Right lobe of liver (tissue), 4 donors: ENCODE measurements at regions not wholly inside any gene's neighbourhood (a gene's known extent, or its start where the extent isn't known, plus 50 kb on each side); places are given as distances from the start of the nearest gene placed in this dataset.

Experiments used
- POLR2A ChIP-seq: fragments of 450-650 bp; IDR thresholded peaks from one replicate; pipeline ENCODE4 v1.6.1; 2017; ENCODE audit warnings: antibody characterized with exemption, mild to moderate bottlenecking
- TF ChIP-seq, protein P1 (sequence below), 4 donors: fragments of 200-600 bp in 3 of 4; fragments of 450-650 bp in 1 of 4; IDR thresholded peaks; one replicate each; pipeline versions ENCODE4 v1.5.1 to v1.8.0; 2016 to 2022; ENCODE audit warnings: antibody characterized with exemption in 4 of 4, mild to moderate bottlenecking in 2 of 4
- donor health status: DM: no; HTN: no; CAD: no.
- donor health status: DM: no; HTN: no; CAD: no.
- donor health status: DM: no; HTN: yes; CAD: no.

GRCh38 chr6:51265426-51265825 is 446.8 kb downstream of the TFAP2B start:
- TF ChIP-seq, protein P1, sequence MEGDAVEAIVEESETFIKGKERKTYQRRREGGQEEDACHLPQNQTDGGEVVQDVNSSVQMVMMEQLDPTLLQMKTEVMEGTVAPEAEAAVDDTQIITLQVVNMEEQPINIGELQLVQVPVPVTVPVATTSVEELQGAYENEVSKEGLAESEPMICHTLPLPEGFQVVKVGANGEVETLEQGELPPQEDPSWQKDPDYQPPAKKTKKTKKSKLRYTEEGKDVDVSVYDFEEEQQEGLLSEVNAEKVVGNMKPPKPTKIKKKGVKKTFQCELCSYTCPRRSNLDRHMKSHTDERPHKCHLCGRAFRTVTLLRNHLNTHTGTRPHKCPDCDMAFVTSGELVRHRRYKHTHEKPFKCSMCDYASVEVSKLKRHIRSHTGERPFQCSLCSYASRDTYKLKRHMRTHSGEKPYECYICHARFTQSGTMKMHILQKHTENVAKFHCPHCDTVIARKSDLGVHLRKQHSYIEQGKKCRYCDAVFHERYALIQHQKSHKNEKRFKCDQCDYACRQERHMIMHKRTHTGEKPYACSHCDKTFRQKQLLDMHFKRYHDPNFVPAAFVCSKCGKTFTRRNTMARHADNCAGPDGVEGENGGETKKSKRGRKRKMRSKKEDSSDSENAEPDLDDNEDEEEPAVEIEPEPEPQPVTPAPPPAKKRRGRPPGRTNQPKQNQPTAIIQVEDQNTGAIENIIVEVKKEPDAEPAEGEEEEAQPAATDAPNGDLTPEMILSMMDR (IDR thresholded peaks at IDR 0.05): no peak
- no peak for TF ChIP-seq POLR2A
